Ishikawa (cell line): ENCODE measurements at regions not wholly inside any gene's neighbourhood (a gene's known extent, or its start where the extent isn't known, plus 50 kb on each side); places are given as distances from the start of the nearest gene placed in this dataset.

Experiments
- CEBPB ChIP-seq: IDR thresholded peaks from 2 replicates; pipeline ENCODE4 v1.6.1; 2012
- CREB1 ChIP-seq: IDR thresholded peaks from 2 replicates; pipeline ENCODE4 v1.6.1; 2012; ENCODE audit warnings: low read depth
- EGR1 ChIP-seq: IDR thresholded peaks from 2 replicates; pipeline ENCODE4 v1.6.1; 2012
- EP300 ChIP-seq: IDR thresholded peaks from 2 replicates; pipeline ENCODE4 v1.6.1; 2012; ENCODE audit warnings: borderline replicate concordance
- FOXM1 ChIP-seq: IDR thresholded peaks from 2 replicates; pipeline ENCODE4 v1.6.1; 2012; ENCODE audit warnings: low read depth, borderline replicate concordance
- NFIC ChIP-seq: IDR thresholded peaks from 2 replicates; pipeline ENCODE4 v1.6.1; 2012
- RAD21 ChIP-seq: IDR thresholded peaks from 2 replicates; pipeline ENCODE4 v1.6.1; 2012; ENCODE audit warnings: low read depth
- TAF1 ChIP-seq: IDR thresholded peaks from 2 replicates; pipeline ENCODE4 v1.6.1; 2012; ENCODE audit warnings: low read depth, mild to moderate bottlenecking
- TCF12 ChIP-seq: IDR thresholded peaks from 2 replicates; pipeline ENCODE4 v1.6.1; 2012; ENCODE audit warnings: low read depth
- TEAD4 ChIP-seq: IDR thresholded peaks from 2 replicates; pipeline ENCODE4 v1.6.1; 2012
- YY1 ChIP-seq: IDR thresholded peaks from 2 replicates; pipeline ENCODE4 v1.6.1; 2012; ENCODE audit warnings: low read depth
- ZBTB7A ChIP-seq: IDR thresholded peaks from 2 replicates; pipeline ENCODE4 v1.6.1; 2012; ENCODE audit warnings: low read depth
- TF ChIP-seq, protein P1 (sequence below): IDR thresholded peaks from 2 replicates; pipeline ENCODE4 v1.6.1; 2012
- TF ChIP-seq, protein P2 (sequence below): IDR thresholded peaks from 2 replicates; pipeline ENCODE4 v1.6.1; 2012
- TF ChIP-seq, protein P3 (sequence below): IDR thresholded peaks from 2 replicates; pipeline ENCODE4 v1.6.1; 2012; ENCODE audit warnings: low read depth, mild to moderate bottlenecking

DNA sequence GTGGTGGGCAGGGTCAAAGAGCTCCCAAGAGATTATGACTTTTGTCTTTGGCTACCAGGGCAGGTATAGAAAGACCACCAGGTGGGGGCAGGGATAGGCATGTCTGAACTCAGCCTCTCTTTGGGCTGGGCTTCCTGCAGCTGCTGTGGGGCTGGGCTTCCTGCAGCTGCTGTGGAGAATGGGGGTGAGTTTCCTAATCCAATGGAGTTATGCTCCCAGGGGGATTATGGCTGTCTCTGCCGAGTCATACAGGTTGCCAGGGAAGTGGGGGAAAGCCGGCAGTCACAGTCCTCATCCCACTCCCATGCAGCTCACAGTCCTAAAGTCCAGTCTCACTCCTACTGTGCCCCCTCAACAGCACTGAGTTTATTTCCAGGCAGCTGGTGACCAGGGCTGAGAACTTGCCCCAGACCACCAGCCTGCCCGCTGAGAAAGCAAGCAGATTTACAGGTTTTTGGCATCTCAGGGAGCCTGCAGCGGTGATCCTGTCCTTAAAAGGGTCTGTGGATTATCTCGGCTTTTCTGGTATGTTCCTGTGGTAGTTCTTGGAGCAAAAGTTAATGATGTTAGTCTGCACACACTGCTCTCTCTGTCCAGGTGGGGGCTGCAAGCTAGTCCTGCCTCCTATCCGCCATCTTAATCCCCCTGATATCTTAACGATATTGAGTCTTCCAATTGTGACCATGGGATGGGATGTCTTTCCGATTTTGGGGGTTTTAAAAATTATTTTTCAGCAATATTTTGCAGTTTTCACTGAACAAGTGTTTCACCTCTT, 133.4 kb downstream of the RTL9 start:
- TF ChIP-seq, protein P1, sequence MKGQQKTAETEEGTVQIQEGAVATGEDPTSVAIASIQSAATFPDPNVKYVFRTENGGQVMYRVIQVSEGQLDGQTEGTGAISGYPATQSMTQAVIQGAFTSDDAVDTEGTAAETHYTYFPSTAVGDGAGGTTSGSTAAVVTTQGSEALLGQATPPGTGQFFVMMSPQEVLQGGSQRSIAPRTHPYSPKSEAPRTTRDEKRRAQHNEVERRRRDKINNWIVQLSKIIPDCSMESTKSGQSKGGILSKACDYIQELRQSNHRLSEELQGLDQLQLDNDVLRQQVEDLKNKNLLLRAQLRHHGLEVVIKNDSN: no peak
- TF ChIP-seq TEAD4 (no peak), TAF1 (no peak), TCF12 (no peak), CEBPB (no peak), EGR1 (no peak), EP300 (no peak), RAD21 (no peak), YY1 (no peak), NFIC (no peak), CREB1 (no peak), ZBTB7A (no peak), FOXM1 (no peak)
- TF ChIP-seq, protein P2, sequence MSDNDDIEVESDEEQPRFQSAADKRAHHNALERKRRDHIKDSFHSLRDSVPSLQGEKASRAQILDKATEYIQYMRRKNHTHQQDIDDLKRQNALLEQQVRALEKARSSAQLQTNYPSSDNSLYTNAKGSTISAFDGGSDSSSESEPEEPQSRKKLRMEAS: no peak
- TF ChIP-seq, protein P3, sequence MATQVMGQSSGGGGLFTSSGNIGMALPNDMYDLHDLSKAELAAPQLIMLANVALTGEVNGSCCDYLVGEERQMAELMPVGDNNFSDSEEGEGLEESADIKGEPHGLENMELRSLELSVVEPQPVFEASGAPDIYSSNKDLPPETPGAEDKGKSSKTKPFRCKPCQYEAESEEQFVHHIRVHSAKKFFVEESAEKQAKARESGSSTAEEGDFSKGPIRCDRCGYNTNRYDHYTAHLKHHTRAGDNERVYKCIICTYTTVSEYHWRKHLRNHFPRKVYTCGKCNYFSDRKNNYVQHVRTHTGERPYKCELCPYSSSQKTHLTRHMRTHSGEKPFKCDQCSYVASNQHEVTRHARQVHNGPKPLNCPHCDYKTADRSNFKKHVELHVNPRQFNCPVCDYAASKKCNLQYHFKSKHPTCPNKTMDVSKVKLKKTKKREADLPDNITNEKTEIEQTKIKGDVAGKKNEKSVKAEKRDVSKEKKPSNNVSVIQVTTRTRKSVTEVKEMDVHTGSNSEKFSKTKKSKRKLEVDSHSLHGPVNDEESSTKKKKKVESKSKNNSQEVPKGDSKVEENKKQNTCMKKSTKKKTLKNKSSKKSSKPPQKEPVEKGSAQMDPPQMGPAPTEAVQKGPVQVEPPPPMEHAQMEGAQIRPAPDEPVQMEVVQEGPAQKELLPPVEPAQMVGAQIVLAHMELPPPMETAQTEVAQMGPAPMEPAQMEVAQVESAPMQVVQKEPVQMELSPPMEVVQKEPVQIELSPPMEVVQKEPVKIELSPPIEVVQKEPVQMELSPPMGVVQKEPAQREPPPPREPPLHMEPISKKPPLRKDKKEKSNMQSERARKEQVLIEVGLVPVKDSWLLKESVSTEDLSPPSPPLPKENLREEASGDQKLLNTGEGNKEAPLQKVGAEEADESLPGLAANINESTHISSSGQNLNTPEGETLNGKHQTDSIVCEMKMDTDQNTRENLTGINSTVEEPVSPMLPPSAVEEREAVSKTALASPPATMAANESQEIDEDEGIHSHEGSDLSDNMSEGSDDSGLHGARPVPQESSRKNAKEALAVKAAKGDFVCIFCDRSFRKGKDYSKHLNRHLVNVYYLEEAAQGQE: no peak

DNA sequence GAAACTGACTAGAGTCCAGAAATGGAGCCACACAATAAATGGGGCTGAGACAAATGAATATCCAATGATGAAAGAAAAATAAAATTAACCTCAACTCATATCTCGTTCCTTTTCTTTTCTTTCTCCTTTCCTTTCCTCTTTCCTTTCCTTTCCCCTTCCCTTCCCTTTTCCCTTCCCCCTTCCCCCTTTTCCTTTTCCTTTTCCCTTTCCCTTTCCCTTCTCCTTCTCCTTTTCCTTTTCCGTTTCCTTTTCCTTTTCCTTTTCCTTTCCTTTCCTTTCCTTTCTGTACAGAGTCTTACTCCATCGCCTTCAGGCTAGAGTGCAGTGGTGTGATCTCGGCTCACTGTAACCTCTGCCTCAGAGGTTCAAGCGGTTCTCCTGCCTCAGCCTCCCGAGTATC, 146.3 kb downstream of the RTL9 start:
- TF ChIP-seq TEAD4 (no peak), RAD21 (no peak), TAF1 (no peak), CREB1 (no peak)

DNA sequence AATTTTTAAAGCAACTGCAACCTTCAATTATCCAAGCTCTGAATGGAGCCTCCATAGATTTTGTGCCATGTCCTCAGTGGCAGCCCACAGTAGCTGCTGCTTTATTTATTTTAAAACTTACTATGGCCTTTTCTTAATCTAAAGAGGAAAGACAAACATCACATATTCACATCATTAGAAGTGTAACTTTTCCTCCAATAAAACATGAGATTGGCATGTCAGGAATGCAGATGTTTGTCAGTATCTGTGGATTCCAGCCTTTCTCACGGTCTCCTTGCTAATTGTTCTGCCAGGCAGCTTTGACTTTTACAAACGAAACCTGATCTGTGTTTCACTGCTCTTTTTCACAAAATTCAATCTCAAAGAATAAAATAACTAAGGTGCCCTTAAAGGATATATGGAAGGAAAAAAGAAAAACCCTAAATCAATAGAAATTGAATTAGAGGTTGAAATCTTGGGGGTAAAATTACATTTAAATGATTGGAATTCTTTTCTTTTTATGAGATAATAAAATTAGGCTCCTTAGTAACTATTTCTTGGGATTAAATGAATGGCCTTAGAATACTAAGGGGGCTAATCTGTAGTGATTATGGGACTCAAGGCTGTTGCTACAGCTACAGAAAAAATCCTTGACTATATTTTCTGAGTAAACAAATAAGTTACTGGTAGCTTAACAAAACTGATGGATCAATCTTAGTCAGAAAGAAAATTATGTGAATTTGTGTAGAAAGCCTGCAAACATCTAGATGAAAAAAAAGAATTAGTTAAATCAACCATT, 151.3 kb downstream of the RTL9 start:
- TF ChIP-seq, protein P1: no peak
- TF ChIP-seq TEAD4: 0 out of 2 replicates have a peak, but pooled peaks have one; percentile 57

DNA sequence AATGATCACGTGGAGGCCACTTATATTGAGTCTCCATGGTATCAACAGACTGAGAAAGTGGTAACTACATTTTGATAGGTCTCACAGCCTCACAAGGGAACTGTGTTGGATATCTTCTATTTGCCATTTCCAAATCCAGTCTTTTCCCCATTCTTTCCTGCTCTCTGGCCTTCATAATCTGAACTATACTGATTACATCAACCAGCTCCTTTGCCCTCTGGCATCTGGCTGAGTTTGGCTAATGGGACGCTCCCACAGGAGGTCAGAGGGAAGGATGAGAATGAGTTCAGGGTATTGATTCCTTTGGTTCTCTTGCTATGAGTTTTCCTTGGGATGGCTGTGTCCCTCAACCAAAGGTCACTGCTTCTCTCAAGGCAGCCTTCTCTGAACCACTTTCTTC, 152.6 kb downstream of the RTL9 start:
- TF ChIP-seq EGR1 (no peak), ZBTB7A (no peak), EP300 (no peak), RAD21 (no peak), FOXM1 (no peak), TEAD4 (no peak), YY1 (no peak), TAF1 (no peak), TCF12 (no peak), CEBPB (no peak), NFIC (no peak)
- TF ChIP-seq, protein P3: no peak

DNA sequence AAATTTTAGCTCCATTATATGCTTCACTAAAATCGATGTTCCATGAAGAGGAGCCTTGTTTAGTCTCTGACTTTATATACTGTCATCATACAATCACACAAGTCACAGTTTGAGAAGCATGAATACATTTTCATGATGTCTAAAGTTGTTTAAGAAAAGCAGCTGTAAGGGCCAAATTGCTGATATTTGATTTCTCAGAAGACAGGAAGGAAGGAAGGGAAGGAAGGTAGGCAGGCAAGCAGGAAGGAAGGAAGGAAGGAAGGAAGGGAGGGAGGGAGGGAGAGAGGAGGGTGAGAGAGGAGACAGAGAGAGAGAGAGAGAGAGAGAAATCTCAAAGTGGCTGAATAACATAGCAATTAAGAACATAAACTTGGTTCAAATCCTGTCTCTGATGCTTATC, 153.7 kb downstream of the RTL9 start:
- TF ChIP-seq RAD21: no peak

DNA sequence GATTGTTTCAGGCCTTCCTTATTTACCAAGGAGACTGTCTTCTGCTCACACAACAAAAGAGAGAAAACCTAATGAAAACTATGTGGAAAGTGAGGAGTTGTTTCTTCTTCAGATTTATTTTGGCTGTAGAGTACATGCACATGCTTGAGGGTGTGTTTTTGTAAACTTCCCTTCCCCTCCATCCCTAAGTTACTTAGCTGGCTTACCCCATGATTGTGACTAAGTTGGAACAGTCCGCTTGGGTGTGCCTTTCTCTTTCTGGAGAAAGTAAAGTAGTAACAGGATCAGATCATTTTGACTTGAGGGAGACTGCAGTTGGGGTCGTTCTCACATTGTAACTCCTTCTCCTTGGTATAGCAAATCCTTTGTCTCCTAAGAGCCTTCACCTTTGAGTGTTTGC, 155.9 kb downstream of the RTL9 start:
- TF ChIP-seq TAF1 (no peak), CEBPB (no peak), FOXM1 (no peak), ZBTB7A (no peak), NFIC (no peak), EGR1 (no peak), CREB1 (no peak), EP300 (no peak), RAD21 (no peak), TEAD4 (no peak), YY1 (no peak), TCF12 (no peak)
- TF ChIP-seq, protein P2: no peak
- TF ChIP-seq, protein P1: no peak
- TF ChIP-seq, protein P3: no peak
